ENCODE measurements at regions not wholly inside any gene's neighbourhood (a gene's known extent, or its start where the extent isn't known, plus 50 kb on each side); places are given as distances from the start of the nearest gene placed in this dataset.

GRCh38 chr6:2516059-2516458 is 234.7 kb downstream of the MYLK4 start:
- no peak overlapping the region for H3K27ac ChIP-seq
- no peak overlapping the region for H3K4me3 ChIP-seq
- H3K27me3 ChIP-seq (ENCODE audit: insufficient read depth, low read depth), result no peaks in the 10 kb centered on the region
- DNase-seq, result no peak
- no peak overlapping the region for H3K4me2 ChIP-seq
- H3K36me3 ChIP-seq (ENCODE audit: low read depth), result no peaks in the 10 kb centered on the region
- H3K4me1 ChIP-seq (replicated peaks; ENCODE audit: insufficient read depth), result no peaks in the 10 kb centered on the region
- no peak overlapping the region for H2AFZ ChIP-seq
- intact Hi-C loops (cut with micrococcal nuclease; ENCODE audit: unreplicated experiment), result loop anchor here (5.0 kb wide), 1 partner anchor 39 kb away; no protein-coding TSS in a partner anchor
- H3F3A ChIP-seq (ENCODE audit: insufficient read depth, low read depth), result no peaks in the 10 kb centered on the region
- H3K9me3 ChIP-seq (ENCODE audit: insufficient read depth, low read depth), result no peaks in the 10 kb centered on the region
- H3K9me2 ChIP-seq (ENCODE audit: insufficient read depth), result no peaks in the 10 kb centered on the region
- no TSS peak for BruUV-seq (replicated peaks)
- CTCF ChIA-PET, result no interaction called here
- TF ChIP-seq EZH2 (IDR thresholded peaks at IDR 0.05; ENCODE audit: low read depth) (no peak), CTCF (conservative IDR thresholded peaks at IDR 0.05) (no peak)
- no peaks in the 10 kb centered on the region for H4K20me1 ChIP-seq (ENCODE audit: insufficient read depth)
- H3K79me2 ChIP-seq (ENCODE audit: low read depth), result no peaks in the 10 kb centered on the region
- POLR2A ChIA-PET (ENCODE audit: unreplicated experiment), result no interaction called here

- Histone ChIP-seq H2AFZ (no peak overlapping the region), H3K4me1 (replicated peaks; ENCODE audit: insufficient read depth) (no peaks in the 10 kb centered on the region), H3K27me3 (ENCODE audit: insufficient read depth, low read depth) (no peaks in the 10 kb centered on the region), H3F3A (ENCODE audit: insufficient read depth, low read depth) (no peaks in the 10 kb centered on the region), H3K9me3 (ENCODE audit: insufficient read depth, low read depth) (no peaks in the 10 kb centered on the region), H3K4me3 (no peak overlapping the region), H3K9me2 (ENCODE audit: insufficient read depth) (no peaks in the 10 kb centered on the region), H3K36me3 (ENCODE audit: low read depth) (no peaks in the 10 kb centered on the region), H3K27ac (no peak overlapping the region), H3K79me2 (ENCODE audit: low read depth) (no peaks in the 10 kb centered on the region), H4K20me1 (ENCODE audit: insufficient read depth) (no peaks in the 10 kb centered on the region), H3K4me2 (no peak overlapping the region)
- no TSS peak for BruUV-seq (replicated peaks)
- ChIA-PET POLR2A (ENCODE audit: unreplicated experiment) (interaction anchor here (0.6 kb wide), 1 partner anchor 117 kb away, joined by 5 read pairs; no protein-coding TSS in a partner anchor), CTCF (no interaction called here)
- DNase-seq, result peak in 1 of 2 experiments; percentile 5
- TF ChIP-seq CTCF (conservative IDR thresholded peaks at IDR 0.05), result no peak
- TF ChIP-seq EZH2 (IDR thresholded peaks at IDR 0.05; ENCODE audit: low read depth), result no peak
- intact Hi-C loops (cut with micrococcal nuclease; ENCODE audit: unreplicated experiment), result loop anchor here (5.0 kb wide), 1 partner anchor 38 kb away; no protein-coding TSS in a partner anchor
These were observed 235.7 kb downstream of the MYLK4 start for GRCh38 chr6:2514965-2515543.

- Histone ChIP-seq H3F3A (ENCODE audit: insufficient read depth, low read depth) (no peaks in the 10 kb centered on the region), H3K9me3 (ENCODE audit: insufficient read depth, low read depth) (no peaks in the 10 kb centered on the region), H3K36me3 (ENCODE audit: low read depth) (no peaks in the 10 kb centered on the region), H4K20me1 (ENCODE audit: insufficient read depth) (no peaks in the 10 kb centered on the region), H3K27me3 (ENCODE audit: insufficient read depth, low read depth) (no peaks in the 10 kb centered on the region), H3K9me2 (ENCODE audit: insufficient read depth) (no peaks in the 10 kb centered on the region), H3K27ac (no peak overlapping the region), H3K4me3 (no peak overlapping the region), H3K79me2 (ENCODE audit: low read depth) (no peaks in the 10 kb centered on the region), H2AFZ (no peak overlapping the region), H3K4me1 (replicated peaks; ENCODE audit: insufficient read depth) (no peaks in the 10 kb centered on the region), H3K4me2 (no peak overlapping the region)
- DNase-seq, result no peak
- intact Hi-C loops (cut with micrococcal nuclease; ENCODE audit: unreplicated experiment), result no loop called here
- ChIA-PET POLR2A (ENCODE audit: unreplicated experiment) (no interaction called here), CTCF (no interaction called here)
- TF ChIP-seq CTCF (conservative IDR thresholded peaks at IDR 0.05) (no peak), EZH2 (IDR thresholded peaks at IDR 0.05; ENCODE audit: low read depth) (no peak)
- BruUV-seq (replicated peaks), result no TSS peak
These were observed 237.9 kb downstream of the MYLK4 start for GRCh38 chr6:2512802-2513201.
